Fibroblast of skin of back (primary cell): ENCODE measurements at regions not wholly inside any gene's neighbourhood (a gene's known extent, or its start where the extent isn't known, plus 50 kb on each side); places are given as distances from the start of the nearest gene placed in this dataset.
A peak's percentile ranks its signal among the peaks of the same experiment; 100 is the strongest.

Source experiments
- DNase-seq: peaks from one replicate; pipeline ENCODE4 v3.0.0-alpha.2; 2013

GRCh38 chr1:240667351-240667750 is 55.4 kb upstream of the GREM2 start:
- DNase-seq = no peak

GRCh38 chr1:240666568-240667198 is 54.7 kb upstream of the GREM2 start:
- DNase-seq = no peak

GRCh38 chr1:240663169-240663879 is 51.4 kb upstream of the GREM2 start:
- peak; percentile 91 for DNase-seq
